Kidney (tissue), 13 donors: ENCODE measurements at regions not wholly inside any gene's neighbourhood (a gene's known extent, or its start where the extent isn't known, plus 50 kb on each side); places are given as distances from the start of the nearest gene placed in this dataset.
A peak's percentile ranks its signal among the peaks of the same experiment; 100 is the strongest.

Experiments used
- DNase-seq, 5 donors: peaks; one replicate each; pipeline ENCODE4 v3.0.0-alpha.2; 2013 to 2020
- FAIRE-seq: peaks from 2 replicates; lab custom pipeline; 2012; peaks lifted over from hg19 to GRCh38; lab: Jason Lieb, UNC
- H3K27ac ChIP-seq, 2 donors: one replicate each; pipeline ENCODE4 v1.7.0; 2013; ENCODE audit warnings: low read depth in 2 of 2, low read length in 2 of 2, inconsistent platforms in 1 of 2
- H3K27me3 ChIP-seq: one replicate; pipeline ENCODE4 v1.7.1; 2013; ENCODE audit warnings: low read length, inconsistent platforms; ENCODE audit not compliant: control insufficient read depth, insufficient read depth
- H3K36me3 ChIP-seq, 3 donors: one replicate each; pipeline versions ENCODE4 v1.7.0 to v1.7.1; 2013; ENCODE audit warnings: low read length in 3 of 3, control low read depth in 1 of 3, inconsistent platforms in 1 of 3; ENCODE audit not compliant: insufficient read depth in 3 of 3, control insufficient read depth in 2 of 3
- H3K4me1 ChIP-seq, 3 donors: one replicate each; pipeline versions ENCODE4 v1.7.0 to v1.7.1; 2013; ENCODE audit warnings: low read length in 3 of 3, inconsistent platforms in 1 of 3, low read depth in 1 of 3; ENCODE audit not compliant: control insufficient read depth in 2 of 3, insufficient read depth in 2 of 3
- H3K4me3 ChIP-seq, 3 donors: one replicate each; pipeline versions ENCODE4 v1.7.0 to v1.8.1; 2013; ENCODE audit warnings: low read length in 3 of 3, control low read depth in 1 of 3, inconsistent platforms in 1 of 3
- H3K9ac ChIP-seq, 3 donors: one replicate each; pipeline versions ENCODE4 v1.7.0 to v1.7.1; 2013; ENCODE audit warnings: low read length in 3 of 3, control low read depth in 1 of 3, inconsistent platforms in 1 of 3
- H3K9me3 ChIP-seq, 3 donors: one replicate each; pipeline versions ENCODE4 v1.7.0 to v1.7.1; 2013; ENCODE audit warnings: low read length in 3 of 3, control low read depth in 1 of 3, inconsistent platforms in 1 of 3; ENCODE audit not compliant: control insufficient read depth in 2 of 3, insufficient read depth in 1 of 3
- intact Hi-C: fragments of 100-400 bp; cut with DNase I; formaldehyde crosslinking; loops from one replicate; pipeline ENCODE4 v1.11.1; 2022
- TF ChIP-seq, protein P1 (sequence below): IDR thresholded peaks from 3 replicates; pipeline ENCODE4 v1.5.1; 2012; ENCODE audit warnings: mild to moderate bottlenecking, moderate library complexity, borderline replicate concordance; ENCODE audit not compliant: insufficient read depth; ENCODE audit errors: extremely low read depth
- donor health status: control.
- donor health status: control.
- donor health status: control.
- donor health status: control.
- donor health status: control.
- donor health status: DM: yes; HTN: yes; CAD: no.
- donor health status: Normal renal cell carcinoma (clear cell type).

DNA sequence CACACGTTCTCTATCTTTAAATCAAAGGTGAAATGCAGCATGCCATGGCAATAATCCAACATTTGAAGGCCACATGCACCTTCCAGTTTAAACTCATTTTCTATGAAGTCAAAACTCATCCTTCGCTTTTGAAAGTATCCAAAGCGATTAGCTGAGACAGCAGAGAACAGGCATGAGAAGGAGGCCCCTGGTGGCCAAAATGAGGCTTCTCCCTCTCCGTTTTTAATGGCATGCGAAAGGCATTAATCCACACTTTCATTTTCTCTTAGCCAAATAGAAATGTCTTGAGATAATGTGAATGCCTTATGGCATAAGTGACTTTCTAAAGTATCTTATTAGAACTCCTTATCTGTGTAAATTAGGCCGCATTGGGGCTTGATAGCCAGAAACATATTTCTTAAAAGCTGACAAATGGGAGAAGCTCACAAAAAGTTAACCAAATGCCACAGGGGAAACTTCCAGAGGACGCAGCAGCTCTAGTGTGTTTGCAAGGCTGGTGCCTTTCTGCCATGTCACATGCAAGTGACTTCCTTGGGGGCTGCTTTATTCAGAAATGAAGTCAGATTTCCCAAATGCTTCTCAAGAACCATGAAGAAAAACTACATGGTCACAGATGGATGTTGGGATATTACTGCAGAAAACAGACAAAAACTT is 1189.6 kb downstream of the SORCS1 start:
- H3K27ac ChIP-seq = no peak overlapping the region
- no peaks in the 10 kb centered on the region for H3K36me3 ChIP-seq
- peak in 2 of 5 donors; percentile 20 to 57 for DNase-seq
- H3K9me3 ChIP-seq = no peaks in the 10 kb centered on the region
- intact Hi-C loops = no loop called here
- H3K9ac ChIP-seq = no peak overlapping the region
- peak overlapping the region in 2 of 3 donors; percentile 17 to 29 for H3K4me3 ChIP-seq
- TF ChIP-seq, protein P1, sequence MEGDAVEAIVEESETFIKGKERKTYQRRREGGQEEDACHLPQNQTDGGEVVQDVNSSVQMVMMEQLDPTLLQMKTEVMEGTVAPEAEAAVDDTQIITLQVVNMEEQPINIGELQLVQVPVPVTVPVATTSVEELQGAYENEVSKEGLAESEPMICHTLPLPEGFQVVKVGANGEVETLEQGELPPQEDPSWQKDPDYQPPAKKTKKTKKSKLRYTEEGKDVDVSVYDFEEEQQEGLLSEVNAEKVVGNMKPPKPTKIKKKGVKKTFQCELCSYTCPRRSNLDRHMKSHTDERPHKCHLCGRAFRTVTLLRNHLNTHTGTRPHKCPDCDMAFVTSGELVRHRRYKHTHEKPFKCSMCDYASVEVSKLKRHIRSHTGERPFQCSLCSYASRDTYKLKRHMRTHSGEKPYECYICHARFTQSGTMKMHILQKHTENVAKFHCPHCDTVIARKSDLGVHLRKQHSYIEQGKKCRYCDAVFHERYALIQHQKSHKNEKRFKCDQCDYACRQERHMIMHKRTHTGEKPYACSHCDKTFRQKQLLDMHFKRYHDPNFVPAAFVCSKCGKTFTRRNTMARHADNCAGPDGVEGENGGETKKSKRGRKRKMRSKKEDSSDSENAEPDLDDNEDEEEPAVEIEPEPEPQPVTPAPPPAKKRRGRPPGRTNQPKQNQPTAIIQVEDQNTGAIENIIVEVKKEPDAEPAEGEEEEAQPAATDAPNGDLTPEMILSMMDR = peak; percentile 41
- FAIRE-seq = no peak
- H3K4me1 ChIP-seq = peaks cover 0 to 2% (median 0%) of the 10 kb centered on the region in 3 donors
- H3K27me3 ChIP-seq = no peaks in the 10 kb centered on the region

GRCh38 chr10:105973902-105974301 is 1190.6 kb downstream of the SORCS1 start:
- no peak for FAIRE-seq
- no peaks in the 10 kb centered on the region for H3K9me3 ChIP-seq
- no peaks in the 10 kb centered on the region for H3K27me3 ChIP-seq
- no peak for DNase-seq
- no peaks in the 10 kb centered on the region for H3K36me3 ChIP-seq
- TF ChIP-seq, protein P1 = no peak
- intact Hi-C loops = no loop called here
- H3K27ac ChIP-seq = no peak overlapping the region
- no peak overlapping the region for H3K9ac ChIP-seq
- no peak overlapping the region for H3K4me3 ChIP-seq
- peaks cover 0 to 2% (median 0%) of the 10 kb centered on the region in 3 donors for H3K4me1 ChIP-seq

DNA sequence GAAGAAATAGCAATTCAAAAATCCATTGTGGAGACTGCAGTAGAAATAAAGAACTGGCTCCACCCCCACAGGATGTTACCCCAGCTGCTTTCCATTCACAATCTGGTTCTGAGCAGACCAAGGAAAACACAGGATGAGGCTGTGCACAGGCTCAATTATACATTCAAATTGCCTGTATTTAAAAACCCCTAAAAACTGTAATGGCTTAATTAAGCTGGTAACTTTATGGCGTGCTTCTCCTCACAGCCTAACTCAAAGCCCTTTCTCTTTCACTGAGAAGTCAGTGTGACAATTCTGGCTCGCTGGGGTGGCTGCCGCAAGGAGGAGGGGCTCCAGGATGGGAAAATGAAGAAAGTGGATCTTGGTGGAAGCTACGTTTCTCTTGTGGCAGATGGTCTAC is 1191.1 kb downstream of the SORCS1 start:
- peak in 2 of 5 donors; percentile 57 to 79 for DNase-seq
- Histone ChIP-seq H3K9me3 (no peaks in the 10 kb centered on the region), H3K36me3 (no peaks in the 10 kb centered on the region), H3K27ac (no peak overlapping the region), H3K9ac (no peak overlapping the region), H3K27me3 (no peaks in the 10 kb centered on the region), H3K4me1 (peaks cover 0 to 2% (median 0%) of the 10 kb centered on the region in 3 donors), H3K4me3 (no peak overlapping the region)
- TF ChIP-seq, protein P1 = no peak
- FAIRE-seq = no peak
- intact Hi-C loops = no loop called here

- Histone ChIP-seq H3K9ac (no peak overlapping the region), H3K4me1 (peaks cover 0 to 2% (median 0%) of the 10 kb centered on the region in 3 donors), H3K9me3 (no peaks in the 10 kb centered on the region), H3K27me3 (no peaks in the 10 kb centered on the region), H3K27ac (no peak overlapping the region), H3K4me3 (no peak overlapping the region), H3K36me3 (no peaks in the 10 kb centered on the region)
- no peak for FAIRE-seq
- intact Hi-C loops = no loop called here
- TF ChIP-seq, protein P1 = no peak
- DNase-seq = no peak
These were observed 1193.0 kb downstream of the SORCS1 start for GRCh38 chr10:105971460-105971859.
